Hematopoietic multipotent progenitor cell treated with erythropoietin and hydrocortisone succinate and interleukin-3 and kit ligand, for 6 days (in vitro differentiated cells): ENCODE measurements at regions not wholly inside any gene's neighbourhood (a gene's known extent, or its start where the extent isn't known, plus 50 kb on each side); places are given as distances from the start of the nearest gene placed in this dataset.

Experiments used
- DNase-seq: peaks from one replicate; pipeline ENCODE4 v3.0.0-alpha.2; 2015

DNA sequence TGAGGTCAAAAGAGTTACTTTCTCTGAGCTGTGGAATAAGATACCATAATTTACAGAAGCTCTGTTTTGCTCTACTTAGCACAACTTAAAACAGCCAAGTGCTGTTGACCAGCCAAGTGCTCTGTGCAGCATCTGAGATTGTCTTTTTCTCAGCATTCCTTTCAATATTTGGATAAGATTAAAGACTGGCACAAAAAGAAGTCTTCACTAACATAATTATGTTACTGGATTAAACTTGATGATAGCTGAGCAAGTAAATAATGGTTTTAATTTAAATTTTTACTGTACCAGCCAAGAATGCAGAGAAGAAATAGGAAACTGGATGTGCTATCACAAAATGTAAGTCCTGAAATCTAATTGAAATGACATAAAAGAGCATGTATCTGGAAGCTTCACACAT lies 60.4 kb downstream of the NPY2R start:
- DNase-seq = no peak

DNA sequence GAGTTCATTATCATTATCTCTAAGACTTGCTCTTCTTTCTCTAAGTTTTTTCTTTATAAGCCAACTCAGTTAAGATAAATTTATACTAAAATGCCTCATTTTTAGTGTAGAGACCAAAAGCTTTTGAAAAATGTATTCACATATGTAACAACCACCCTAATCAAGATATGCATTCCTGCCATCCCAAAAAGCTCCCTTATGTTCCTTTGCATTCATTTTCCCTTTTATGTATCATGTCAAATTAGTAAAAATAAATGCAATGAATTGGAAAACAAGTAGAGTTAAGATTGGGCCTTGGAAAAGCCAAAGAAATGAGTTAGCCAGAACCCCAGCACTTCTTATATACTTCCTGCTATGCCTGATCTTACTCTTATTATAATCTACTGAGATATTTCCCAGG lies 62.2 kb downstream of the NPY2R start:
- no peak for DNase-seq

DNA sequence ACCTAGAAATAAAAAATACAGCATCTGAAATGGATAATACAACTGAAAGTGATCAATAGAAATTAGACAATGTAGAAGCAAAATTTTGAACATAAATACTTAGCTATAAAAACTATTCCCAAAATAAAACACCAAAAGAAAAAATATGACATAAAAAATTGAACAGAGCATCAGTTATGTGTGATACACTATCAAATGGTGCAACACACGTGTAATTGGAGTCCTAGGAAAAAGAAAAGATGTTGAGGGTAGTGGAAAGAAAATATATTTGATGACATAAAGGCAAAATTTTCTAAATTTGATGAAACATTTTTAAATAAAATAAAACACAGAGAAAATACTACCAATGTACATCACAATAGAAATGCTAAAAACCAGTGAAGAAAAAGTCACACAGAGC lies 63.1 kb downstream of the NPY2R start:
- peak; percentile 3 for DNase-seq

DNA sequence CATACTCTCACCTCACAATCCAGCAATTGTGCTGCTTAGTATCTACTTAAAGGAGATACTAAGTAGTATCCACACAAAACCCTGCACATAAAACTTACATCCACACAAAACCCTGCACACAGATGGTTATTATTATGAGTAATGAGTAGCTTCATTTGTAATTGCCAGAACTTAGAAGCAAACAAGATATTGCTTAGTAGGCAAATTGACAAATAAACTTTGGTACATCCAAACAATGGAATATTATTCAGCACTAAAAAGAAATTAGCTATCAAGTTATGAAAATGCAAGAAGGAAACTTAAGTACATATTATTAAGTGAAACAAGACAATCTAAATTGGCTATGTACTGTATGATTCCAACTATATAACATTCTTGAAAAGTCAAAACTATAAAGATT lies 80.6 kb downstream of the NPY2R start:
- DNase-seq = no peak
